Central memory CD8-positive, alpha-beta T cell (primary cell): ENCODE measurements at regions not wholly inside any gene's neighbourhood (a gene's known extent, or its start where the extent isn't known, plus 50 kb on each side); places are given as distances from the start of the nearest gene placed in this dataset.
"Not testable (repeated sequence)": the region's sequence is repeated elsewhere in the genome, so short reads cannot be mapped to it uniquely, and the experiment has no call there.

ENCODE experiments used
- ATAC-seq: fragments of 150-1000 bp; cut with Tn5 transposase; replicated peaks from 2 replicates; pipeline ENCODE4 v1.10.0; 2022; ENCODE audit warnings: mild to moderate bottlenecking, moderate FRiP score, moderate number of reproducible peaks; ENCODE audit not compliant: poor library complexity, severe bottlenecking; ENCODE audit errors: extremely low read depth
- DNase-seq, 2 donors: peaks; one replicate each; pipeline ENCODE4 v3.0.0; 2021; ENCODE audit warnings: low spot score in 2 of 2
- H3K27ac Mint-ChIP-seq: one replicate; pipeline ENCODE4 v1.8.0; 2022; ENCODE audit warnings: low read depth, mild to moderate bottlenecking, moderate library complexity, mixed read lengths
- H3K27me3 Mint-ChIP-seq: one replicate; pipeline ENCODE4 v1.8.0; 2022; ENCODE audit warnings: mixed read lengths
- H3K36me3 Mint-ChIP-seq: one replicate; pipeline ENCODE4 v1.8.0; 2022; ENCODE audit warnings: mild to moderate bottlenecking, moderate library complexity, mixed read lengths; ENCODE audit not compliant: insufficient read depth
- H3K4me1 Mint-ChIP-seq: one replicate; pipeline ENCODE4 v1.8.0; 2022; ENCODE audit warnings: mixed read lengths
- H3K4me3 Mint-ChIP-seq: one replicate; pipeline ENCODE4 v1.8.0; 2022; ENCODE audit warnings: mild to moderate bottlenecking, moderate library complexity, mixed read lengths
- H3K9me3 Mint-ChIP-seq: one replicate; pipeline ENCODE4 v1.8.0; 2022; ENCODE audit warnings: mixed read lengths

DNA sequence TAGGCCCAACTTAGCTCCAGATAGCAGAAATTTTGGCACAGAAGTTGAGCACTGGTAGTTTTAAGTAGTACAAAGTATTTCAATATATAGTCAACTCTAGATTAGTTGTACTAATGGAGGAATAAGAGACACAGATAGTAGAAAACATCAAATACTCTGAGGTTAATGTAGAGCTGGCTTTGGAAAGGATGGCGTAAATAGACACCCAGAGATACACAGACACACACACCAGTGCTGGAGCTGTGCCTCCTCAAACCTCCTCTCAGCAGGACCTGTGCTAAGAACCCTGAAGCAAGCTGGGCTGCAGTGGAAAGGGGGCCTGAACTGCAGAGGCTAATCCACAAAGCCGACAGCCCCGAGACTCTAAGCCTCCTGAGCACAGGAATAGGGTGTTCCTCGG, 67.0 kb upstream of the EDEM3 start:
- ATAC-seq (no peak), DNase-seq (no peak)
- Mint-ChIP-seq H3K27ac (no peak overlapping the region), H3K4me1 (peaks cover 9% of the 10 kb centered on the region), H3K36me3 (peaks cover 60% of the 10 kb centered on the region), H3K4me3 (no peak overlapping the region), H3K9me3 (no peaks in the 10 kb centered on the region), H3K27me3 (no peaks in the 10 kb centered on the region)

DNA sequence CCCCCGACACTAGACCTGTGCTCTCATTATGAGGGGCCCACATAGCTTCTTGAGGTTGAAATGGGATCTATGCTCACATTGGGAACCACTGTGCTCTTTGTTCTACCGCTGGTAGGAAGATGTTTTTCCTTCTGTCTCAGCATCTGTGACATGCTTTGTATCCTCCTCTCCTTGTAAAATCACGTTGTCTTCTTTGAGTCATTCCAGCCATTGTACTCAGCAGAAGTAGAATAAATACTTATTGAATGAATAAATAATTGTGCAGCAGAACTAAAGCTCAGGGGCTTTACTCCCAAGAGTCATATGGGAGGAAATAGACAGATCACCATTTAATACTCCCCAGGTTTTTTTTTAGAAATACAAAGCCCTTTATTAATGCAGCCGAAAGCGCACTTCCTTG, 66.3 kb upstream of the EDEM3 start:
- Mint-ChIP-seq H3K4me1 (peaks cover 9% of the 10 kb centered on the region), H3K27ac (no peak overlapping the region), H3K36me3 (peaks cover 58% of the 10 kb centered on the region), H3K4me3 (no peak overlapping the region), H3K9me3 (no peaks in the 10 kb centered on the region), H3K27me3 (no peaks in the 10 kb centered on the region)
- no peak for ATAC-seq
- DNase-seq = no peak

DNA sequence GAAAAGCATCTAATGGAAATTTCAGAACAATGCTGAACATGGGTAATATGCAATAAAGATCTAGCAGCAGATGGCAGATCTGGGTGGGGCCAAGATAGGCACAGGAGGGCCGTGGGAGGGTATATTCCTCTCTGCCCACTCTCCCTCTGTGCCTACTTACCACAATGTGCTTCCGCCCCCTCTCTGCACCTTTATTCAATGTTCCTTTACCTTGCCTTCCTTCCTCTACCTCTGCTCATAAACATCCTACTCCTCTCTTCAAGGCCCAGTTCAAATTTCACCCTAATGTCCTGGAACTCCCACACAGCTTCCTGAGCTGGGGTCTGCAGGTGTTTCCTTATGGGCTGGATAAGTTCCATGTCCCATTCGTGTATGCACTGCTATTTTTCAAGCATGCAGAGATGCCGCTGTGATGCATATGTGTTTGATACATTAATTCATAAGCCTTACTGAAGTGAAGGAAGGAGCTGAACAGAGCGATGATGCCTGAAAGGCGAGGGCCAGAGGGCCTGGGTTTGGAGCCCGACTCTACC, 65.6 kb upstream of the EDEM3 start:
- Mint-ChIP-seq H3K36me3 (peaks cover 56% of the 10 kb centered on the region), H3K27ac (no peak overlapping the region), H3K4me3 (no peak overlapping the region), H3K9me3 (no peaks in the 10 kb centered on the region), H3K4me1 (peaks cover 4% of the 10 kb centered on the region), H3K27me3 (no peaks in the 10 kb centered on the region)
- DNase-seq (no peak), ATAC-seq (no peak)

DNA sequence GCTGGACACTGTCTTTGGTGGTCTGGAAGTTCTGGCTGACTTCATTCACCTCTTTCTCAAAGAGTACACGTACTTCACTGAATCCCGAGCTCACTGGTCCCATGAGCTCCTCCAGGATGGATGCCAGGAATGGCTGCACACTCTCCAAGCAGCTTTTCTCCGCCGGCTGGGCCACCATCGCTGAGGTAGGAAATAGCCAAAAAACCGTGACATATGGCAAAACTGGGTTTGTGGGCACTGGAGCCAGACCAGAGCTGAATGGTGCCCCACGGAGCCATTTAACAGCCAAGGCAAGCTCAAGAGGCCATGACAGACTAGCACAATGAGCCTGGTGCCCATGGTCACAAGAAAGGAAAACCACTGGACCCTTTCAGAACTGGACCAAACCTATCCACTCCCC, 64.0 kb upstream of the EDEM3 start:
- ATAC-seq = no peak
- DNase-seq = no peak
- Mint-ChIP-seq H3K27ac (peak overlapping the region; percentile 61), H3K36me3 (peaks cover 52% of the 10 kb centered on the region), H3K27me3 (no peaks in the 10 kb centered on the region), H3K4me1 (no peaks in the 10 kb centered on the region), H3K9me3 (no peaks in the 10 kb centered on the region), H3K4me3 (no peak overlapping the region)

DNA sequence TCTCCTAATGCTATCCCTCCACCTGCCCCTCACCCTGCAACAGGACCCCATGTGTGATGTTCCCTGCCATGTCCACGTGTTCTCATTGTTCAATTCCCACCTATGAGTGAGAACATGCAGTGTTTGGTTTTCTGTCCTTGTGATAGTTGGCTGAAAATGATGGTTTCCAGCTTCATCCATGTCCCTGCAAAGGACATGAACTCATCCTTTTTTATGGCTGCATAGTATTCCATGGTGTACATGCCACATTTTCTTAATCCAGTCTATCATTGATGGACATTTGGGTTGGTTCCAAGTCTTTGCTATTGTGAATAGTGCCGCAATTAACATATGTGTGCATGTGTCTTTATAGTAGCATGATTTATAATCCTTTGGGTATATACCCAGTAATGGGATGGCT, 62.3 kb upstream of the EDEM3 start:
- not testable (repeated sequence) for H3K4me1 Mint-ChIP-seq, H3K4me3 Mint-ChIP-seq, ATAC-seq, DNase-seq, H3K27ac Mint-ChIP-seq, H3K9me3 Mint-ChIP-seq, H3K27me3 Mint-ChIP-seq
- peaks cover 40% of the 10 kb centered on the region for H3K36me3 Mint-ChIP-seq

DNA sequence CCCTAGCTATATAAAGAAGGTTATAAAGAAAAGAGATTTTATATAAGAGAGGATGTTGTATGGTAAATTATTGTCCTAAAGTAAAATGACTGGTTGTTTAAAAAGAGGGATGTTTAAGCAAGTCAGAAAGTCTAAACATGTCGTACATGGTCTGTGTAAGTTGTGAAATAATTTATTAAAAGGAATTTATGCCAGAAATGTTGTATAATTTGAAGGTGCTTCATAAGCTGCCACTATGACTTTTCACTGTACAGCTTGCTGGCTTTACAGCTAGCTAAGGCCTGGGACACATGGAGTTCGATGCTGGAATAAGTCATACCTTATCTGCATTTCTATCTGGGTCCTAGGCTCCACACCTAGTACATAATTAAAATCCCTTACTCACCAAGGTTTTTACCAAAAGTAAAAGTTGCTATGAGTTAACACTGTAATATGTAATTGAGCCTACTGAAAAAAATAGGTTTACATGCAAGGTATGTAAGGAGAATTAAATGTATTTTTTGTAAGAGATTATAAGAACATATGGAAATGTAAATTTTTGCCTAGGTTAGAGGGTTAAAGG, 59.0 kb upstream of the EDEM3 start:
- H3K27me3 Mint-ChIP-seq = no peaks in the 10 kb centered on the region
- ATAC-seq (no peak), DNase-seq (no peak)
- H3K36me3 Mint-ChIP-seq = peaks cover 30% of the 10 kb centered on the region
- no peaks in the 10 kb centered on the region for H3K4me1 Mint-ChIP-seq
- H3K27ac Mint-ChIP-seq = peak overlapping the region; percentile 44
- no peaks in the 10 kb centered on the region for H3K9me3 Mint-ChIP-seq
- H3K4me3 Mint-ChIP-seq = no peak overlapping the region

DNA sequence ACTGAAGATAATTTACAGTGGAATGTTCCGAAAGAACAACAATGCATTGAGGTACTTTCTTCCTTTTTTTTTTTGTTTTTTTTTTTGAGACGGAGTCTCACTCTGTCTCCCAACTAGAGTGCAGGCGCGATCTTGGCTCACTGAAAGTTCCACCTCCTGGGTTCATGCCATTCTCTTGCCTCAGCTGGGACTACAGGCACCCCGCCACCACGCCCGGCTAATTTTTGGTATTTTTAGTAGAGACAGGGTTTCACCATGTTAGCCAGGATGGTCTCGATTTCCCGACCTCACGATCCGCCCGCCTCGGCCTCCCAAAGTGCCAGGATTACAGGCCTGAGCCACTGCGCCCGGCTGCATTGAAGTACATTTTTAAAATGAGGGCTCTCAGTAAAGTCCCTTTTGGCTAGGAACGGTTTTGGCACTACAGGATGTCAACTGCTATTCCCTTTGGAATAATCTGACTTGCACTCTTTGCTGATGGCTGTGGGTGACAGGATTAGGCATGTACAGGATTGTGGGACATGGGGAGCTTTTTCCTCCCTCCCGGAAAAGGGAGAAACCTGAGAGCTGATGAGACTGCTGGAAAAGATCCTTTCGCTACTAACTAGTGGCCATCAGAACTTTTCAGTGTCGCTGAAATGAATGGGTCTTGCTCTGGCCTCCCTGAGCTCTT, 56.9 kb upstream of the EDEM3 start:
- H3K27ac Mint-ChIP-seq = peak overlapping the region; percentile 61
- H3K9me3 Mint-ChIP-seq = no peaks in the 10 kb centered on the region
- H3K4me3 Mint-ChIP-seq = no peak overlapping the region
- H3K36me3 Mint-ChIP-seq = peaks cover 29% of the 10 kb centered on the region
- no peaks in the 10 kb centered on the region for H3K27me3 Mint-ChIP-seq
- no peaks in the 10 kb centered on the region for H3K4me1 Mint-ChIP-seq
- ATAC-seq = no peak
- DNase-seq = no peak

DNA sequence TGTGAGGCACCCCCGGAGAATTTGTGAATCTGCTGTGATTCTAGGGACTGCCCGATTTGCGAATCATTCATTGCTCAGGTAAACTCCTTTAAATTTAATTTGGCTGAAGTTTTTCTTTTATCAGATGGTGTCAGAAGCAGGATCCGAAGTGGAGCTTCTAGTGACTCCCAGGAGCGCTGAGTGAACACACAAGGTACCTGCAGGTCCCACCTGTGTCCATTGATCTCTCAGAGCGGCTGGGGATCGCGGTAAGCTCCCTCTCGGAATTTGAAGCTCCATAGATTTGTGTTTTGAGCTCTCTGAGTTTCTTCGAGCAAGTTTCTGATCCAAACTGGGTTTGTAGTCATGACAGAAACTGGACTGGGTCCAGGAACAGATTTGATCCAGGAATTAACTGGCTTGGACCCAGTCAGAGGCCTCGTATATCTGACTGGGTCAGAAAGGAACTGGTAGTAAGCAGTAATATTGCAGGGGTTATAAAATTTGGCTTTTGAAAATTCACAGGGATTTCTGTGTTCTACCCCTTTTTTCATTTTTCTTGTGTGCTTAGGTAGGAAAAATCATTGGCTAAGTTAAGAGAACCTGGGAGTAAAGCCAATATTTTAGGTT, 56.2 kb upstream of the EDEM3 start:
- Mint-ChIP-seq H3K27ac (no peak overlapping the region), H3K9me3 (no peaks in the 10 kb centered on the region), H3K4me1 (peaks cover under 1% of the 10 kb centered on the region), H3K27me3 (no peaks in the 10 kb centered on the region), H3K36me3 (peaks cover 30% of the 10 kb centered on the region), H3K4me3 (no peak overlapping the region)
- DNase-seq (no peak), ATAC-seq (no peak)

DNA sequence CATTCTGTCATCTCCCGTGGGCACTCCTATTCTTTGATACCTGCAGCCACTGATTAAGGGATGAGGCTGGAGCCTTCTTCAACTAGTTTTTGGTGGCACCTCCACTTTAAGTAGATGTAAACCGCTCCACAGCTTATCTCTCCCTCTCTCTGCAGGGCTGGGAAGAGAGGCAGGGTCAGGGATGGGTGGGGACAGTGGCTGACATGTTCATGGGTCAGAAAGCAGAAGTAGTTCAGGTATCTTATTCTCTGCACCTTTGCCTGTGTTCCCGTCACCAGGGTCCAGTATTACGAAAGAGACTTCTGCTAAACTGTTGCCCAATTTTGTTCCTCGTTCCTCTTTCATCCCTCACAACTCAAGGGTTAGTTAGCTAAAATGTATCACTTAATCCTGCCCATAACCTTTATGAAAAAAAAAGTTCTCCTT, 51.7 kb upstream of the EDEM3 start:
- peaks cover 6% of the 10 kb centered on the region for H3K4me1 Mint-ChIP-seq
- no peaks in the 10 kb centered on the region for H3K9me3 Mint-ChIP-seq
- ATAC-seq (peak; percentile 31), DNase-seq (no peak)
- H3K27ac Mint-ChIP-seq = peak overlapping the region; percentile 79
- no peak overlapping the region for H3K4me3 Mint-ChIP-seq
- no peaks in the 10 kb centered on the region for H3K27me3 Mint-ChIP-seq
- peaks cover 40% of the 10 kb centered on the region for H3K36me3 Mint-ChIP-seq

DNA sequence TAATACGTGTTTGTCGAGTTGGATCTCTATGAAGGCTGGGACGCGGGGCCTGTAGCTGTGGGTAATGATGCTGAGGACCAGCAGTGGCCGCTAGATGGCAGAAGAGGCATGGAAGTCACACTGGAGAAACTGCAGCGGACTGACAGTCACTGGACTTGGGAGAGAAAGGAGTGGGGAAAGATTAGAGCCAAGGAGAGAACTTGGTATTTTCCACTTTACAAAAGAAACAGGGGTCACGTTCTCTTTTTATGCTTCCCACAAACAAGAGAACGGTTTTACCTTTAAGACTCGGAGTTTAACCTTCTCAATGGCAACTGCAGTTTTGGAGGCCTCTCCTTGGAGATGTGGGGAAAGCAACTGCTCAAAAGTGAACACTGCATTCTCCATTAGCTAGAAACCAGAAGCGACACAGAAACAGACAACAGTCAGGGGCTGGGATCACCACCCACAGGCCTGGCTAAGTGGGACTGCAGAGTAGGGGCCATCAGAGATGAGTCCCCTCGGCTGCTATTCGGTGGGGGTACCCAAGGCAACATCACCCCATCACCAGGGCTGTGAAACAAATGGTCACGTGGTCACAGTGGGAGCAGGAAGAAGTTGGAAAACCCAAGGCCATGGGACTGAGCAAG, 51.1 kb upstream of the EDEM3 start:
- Mint-ChIP-seq H3K4me3 (no peak overlapping the region), H3K36me3 (peaks cover 44% of the 10 kb centered on the region), H3K9me3 (no peaks in the 10 kb centered on the region), H3K27ac (peak overlapping the region; percentile 79), H3K27me3 (no peaks in the 10 kb centered on the region), H3K4me1 (peaks cover 6% of the 10 kb centered on the region)
- DNase-seq = peak; percentile 78 to 79
- peak; percentile 88 for ATAC-seq
